Mucosa of gallbladder (tissue), 1 donor: ENCODE measurements at regions not wholly inside any gene's neighbourhood (a gene's known extent, or its start where the extent isn't known, plus 50 kb on each side); places are given as distances from the start of the nearest gene placed in this dataset.

Source experiments
- DNase-seq: peaks from one replicate; pipeline ENCODE4 v3.0.0-alpha.2; 2020; ENCODE audit warnings: low spot score
- donor health status: DM: no; HTN: no; CAD: no.

DNA sequence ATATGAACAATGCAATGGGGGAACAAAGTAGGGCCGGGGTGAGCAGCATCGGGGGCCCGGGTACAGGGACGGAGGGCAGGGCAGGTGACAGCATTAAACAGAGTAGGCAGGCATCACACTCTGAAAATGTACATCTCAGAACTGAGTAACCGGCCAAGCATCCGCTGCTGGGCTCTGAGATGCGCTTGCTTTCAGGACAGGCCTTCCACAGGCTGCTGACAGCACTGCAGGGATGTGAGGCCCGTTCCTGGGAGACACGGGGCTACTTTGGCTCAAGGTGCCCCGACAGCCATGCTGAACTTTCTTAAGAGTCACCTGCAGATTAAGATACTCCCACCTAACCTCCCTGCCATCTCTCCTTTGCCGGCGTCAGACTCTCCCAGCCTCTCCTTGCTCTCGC lies 64.3 kb upstream of the FGFR2 start:
- DNase-seq, result no peak

DNA sequence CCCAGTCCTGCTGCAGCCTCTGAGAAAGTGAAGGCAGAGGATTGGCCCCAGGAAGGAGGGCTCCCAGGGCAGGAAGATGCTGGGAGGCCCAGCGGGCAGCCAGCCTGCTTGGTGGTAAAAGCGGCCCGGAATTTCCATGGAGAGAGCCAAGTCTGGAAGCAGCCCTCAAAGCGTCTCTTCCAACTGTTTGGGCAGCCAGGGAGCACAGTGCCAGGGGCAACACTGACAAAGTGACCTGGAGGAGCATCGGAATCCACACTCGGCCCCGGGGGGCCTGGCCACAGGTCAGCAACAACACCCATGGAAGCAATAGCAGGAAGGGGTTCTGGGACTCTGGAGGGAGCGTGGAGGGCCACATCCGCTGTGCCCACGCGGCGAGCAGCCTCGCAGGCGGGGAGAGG lies 63.2 kb upstream of the FGFR2 start:
- DNase-seq, result no peak

DNA sequence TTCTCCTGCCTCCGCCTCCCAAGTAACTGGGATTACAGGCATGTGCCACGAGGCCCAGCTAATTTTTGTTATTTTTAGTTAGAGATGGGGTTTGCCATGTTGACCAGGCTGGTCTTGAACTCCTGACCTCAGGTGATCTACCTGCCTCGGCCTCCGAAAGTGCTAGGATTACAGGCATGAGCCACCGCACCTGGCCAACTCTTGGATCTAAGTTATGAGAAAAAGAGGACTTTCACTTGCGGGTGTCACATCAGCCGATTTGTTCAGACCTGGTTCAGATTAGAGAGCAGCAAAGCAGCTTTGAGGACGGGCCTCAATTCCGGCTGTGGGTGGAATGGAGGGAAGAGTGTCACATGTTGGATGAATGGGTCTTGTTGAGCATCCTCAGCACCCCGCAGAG lies 61.0 kb upstream of the FGFR2 start:
- DNase-seq, result no peak

DNA sequence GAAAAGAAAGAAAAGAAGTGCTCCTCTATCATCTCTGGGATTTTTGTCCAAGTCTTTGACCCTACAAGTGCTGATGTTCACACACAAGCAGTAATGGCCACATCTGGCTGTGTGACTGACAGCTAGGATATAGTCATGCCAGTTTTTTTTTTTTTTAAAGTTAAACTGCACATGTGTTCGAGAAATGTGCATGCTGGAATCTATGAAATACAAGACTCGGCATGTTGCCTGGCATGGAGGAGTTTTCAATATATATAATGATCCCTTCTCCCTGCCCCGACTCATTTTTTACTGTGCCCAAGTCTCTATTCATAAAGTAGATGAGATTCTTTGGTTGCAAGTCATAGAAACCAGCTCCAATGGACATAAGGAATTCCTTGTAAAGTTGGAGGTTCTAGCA lies 60.4 kb upstream of the FGFR2 start:
- no peak for DNase-seq

DNA sequence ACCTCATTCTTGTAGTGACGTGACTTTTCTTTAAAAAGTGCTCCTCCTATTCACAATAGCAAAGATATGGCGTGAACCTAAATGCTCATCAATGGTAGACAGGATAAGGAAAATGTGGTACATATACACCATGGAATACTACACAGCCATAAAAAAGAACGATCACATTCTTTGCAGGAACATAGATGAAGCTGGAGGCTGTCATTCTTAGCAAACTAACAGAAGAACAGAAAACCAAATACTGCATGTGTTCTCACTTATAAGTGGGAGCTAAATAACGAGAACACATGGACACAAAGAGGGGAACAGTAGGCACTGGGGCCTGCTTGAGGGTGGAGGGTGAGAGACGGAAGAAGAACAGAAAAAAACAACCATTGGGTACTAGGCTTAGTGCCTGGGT lies 59.9 kb upstream of the FGFR2 start:
- DNase-seq, result no peak

DNA sequence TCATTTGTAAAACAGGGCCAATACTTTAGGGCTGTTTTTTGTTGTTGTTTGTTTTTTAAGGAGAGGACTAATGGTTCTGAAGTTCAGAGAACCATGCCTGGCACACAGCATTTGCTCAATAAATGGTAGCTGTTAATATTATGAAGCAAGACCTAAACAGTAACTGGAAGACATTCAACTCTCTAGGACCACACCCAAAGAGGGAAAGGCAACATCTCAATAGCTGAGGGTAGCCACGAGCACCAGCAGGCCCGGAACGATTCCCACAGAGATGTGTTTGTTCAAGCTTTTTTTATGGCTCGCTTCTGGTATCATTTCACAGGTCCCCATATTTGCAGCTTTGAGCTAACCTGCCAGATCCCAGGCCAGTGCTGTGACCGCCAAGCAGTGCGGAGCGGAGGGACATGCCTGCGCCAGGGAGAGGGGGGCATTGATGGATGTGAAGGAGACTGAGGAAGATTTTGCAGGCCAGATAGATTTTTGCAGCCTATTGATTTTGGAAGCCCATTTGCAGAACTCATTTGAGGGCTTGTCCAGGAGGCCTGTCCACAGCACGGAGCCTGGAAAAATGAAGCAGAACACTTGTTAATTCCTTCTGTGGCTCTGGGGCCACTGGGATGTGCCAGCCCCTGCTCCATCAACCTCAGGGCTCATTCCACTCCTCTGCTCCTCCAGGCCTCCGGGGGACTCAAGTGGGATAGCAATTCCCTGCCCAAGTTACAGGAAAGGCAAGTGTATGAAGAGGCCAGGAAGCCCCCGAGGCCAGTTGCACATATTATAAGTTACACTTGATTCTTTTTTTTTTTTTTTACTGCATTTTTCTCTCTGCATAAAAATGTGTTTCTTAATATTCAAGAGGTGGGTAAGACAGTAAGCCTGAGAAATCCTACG lies 57.3 kb upstream of the FGFR2 start:
- no peak for DNase-seq

DNA sequence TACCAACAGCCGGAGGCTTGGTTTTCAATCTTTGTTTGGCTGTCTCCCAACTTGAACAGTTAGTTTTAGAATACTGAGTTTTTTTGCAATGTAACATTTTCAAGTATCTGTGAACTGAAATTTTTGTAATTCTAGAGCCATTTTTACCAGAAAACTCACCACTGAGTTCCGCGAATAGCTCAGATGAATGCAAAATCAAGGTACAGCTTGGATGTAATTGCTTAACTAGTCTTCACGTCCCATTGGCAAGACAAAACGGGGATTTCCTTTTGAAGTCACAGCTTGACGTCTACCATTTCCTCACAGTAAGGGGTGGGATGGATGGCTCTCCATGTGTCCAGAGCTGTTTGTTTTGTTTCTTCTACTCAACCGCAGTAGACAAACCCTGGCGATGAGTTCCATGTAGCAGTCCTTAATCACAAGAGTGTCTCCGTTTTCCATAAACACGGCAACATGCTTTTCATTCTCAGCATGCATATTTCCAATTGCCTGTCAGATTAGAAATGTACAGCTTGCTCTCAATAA lies 55.8 kb upstream of the FGFR2 start:
- DNase-seq, result no peak

DNA sequence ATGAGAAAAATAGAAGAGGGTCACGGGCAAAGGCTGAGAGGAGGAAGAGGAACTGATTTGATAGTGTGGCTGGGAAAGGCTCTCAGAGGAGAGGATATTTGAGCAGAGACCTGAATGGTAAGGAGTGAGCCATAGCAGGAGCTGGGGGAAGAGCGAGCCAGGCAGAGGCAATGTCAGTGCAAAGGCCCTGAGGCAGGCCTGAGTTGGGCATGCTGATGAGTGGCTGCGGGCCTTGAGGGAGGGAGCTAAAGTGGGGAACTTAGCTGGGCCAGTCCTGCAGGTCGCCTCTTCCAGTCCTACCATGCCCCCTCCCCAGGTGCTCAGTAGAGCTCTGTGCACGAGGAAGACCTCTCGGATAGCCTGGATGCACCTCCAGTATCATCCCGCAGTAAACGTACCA lies 55.4 kb upstream of the FGFR2 start:
- DNase-seq, result no peak

DNA sequence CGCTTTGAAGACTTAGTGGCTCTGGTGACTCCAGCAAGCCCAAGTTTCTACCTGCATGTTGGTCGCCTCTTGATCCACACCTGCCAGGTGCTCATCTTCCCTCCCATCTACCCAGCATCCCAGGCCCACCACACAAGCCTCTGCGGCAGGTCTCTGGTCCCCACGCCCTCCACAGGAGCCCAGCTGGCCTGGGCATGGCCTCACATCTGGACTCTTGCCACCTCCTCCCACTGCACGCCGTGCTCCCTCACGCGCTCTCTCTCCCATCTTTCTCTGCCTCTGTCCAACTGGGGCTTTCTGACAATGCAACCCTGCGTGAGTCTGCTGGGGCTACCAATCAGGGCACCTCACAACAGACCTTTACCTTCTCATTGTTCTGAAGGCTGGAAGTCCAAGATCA lies 50.2 kb upstream of the FGFR2 start:
- no peak for DNase-seq

DNA sequence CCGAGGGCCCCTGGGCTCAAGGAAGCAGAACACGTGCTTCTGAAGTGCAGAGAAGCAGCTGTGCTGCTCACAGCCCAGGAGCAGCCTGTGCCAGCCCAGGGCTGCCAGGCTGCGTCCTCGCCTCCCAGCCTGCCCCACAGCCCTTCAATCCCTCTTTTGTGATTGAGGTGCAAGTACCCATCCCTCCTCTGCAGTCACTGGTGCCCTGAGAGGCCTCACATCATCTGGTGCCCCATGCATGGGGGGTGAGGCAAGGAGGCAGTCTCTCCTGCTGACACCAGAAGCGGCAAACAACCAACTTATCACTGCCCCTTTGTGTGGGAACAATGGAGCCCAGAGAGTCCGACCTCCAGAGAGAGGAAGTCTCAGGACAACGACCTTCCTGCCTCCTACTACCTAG lies 49.8 kb upstream of the FGFR2 start:
- no peak for DNase-seq
